HEK293T (cell line): ENCODE measurements at regions not wholly inside any gene's neighbourhood (a gene's known extent, or its start where the extent isn't known, plus 50 kb on each side); places are given as distances from the start of the nearest gene placed in this dataset.

ENCODE experiments used
- CTCF ChIA-PET: fragments of 350-600 bp; formaldehyde crosslinking; extraction: SDS; loops from one replicate; lab custom pipeline; 2021; ENCODE audit warnings: antibody characterized with exemption, inconsistent platforms; lab: Yijun Ruan, JAX
- POLR2A ChIA-PET: fragments of 350-600 bp; formaldehyde crosslinking; extraction: SDS; loops from one replicate; lab custom pipeline; 2020; ENCODE audit warnings: antibody characterized with exemption, inconsistent platforms; lab: Yijun Ruan, JAX
- DNase-seq: peaks from one replicate; pipeline ENCODE4 v3.0.0; 2012; ENCODE audit warnings: mixed read lengths; ENCODE audit errors: extremely low spot score
- ARNT ChIP-seq: fragments of 450-650 bp; IDR thresholded peaks from 2 replicates; pipeline ENCODE4 v1.6.1; 2017; ENCODE audit warnings: mild to moderate bottlenecking
- BHLHE40 ChIP-seq: fragments of 450-650 bp; IDR thresholded peaks from 2 replicates; pipeline ENCODE4 v1.6.1; 2016; ENCODE audit warnings: mild to moderate bottlenecking, moderate library complexity, borderline replicate concordance
- CTBP1 ChIP-seq: fragments of 450-650 bp; IDR thresholded peaks from 2 replicates; pipeline ENCODE4 v1.6.1; 2016; ENCODE audit warnings: borderline replicate concordance
- ELF4 ChIP-seq: fragments of 450-650 bp; IDR thresholded peaks from 2 replicates; pipeline ENCODE4 v1.6.1; 2017; ENCODE audit warnings: antibody characterized with exemption
- FOXA1 ChIP-seq: fragments of 450-650 bp; IDR thresholded peaks from 2 replicates; pipeline ENCODE4 v1.6.1; 2016; ENCODE audit warnings: mild to moderate bottlenecking
- FOXK2 ChIP-seq: fragments of 450-650 bp; IDR thresholded peaks from 2 replicates; pipeline ENCODE4 v1.6.1; 2016; ENCODE audit warnings: mild to moderate bottlenecking
- FOXM1 ChIP-seq: fragments of 450-650 bp; IDR thresholded peaks from 2 replicates; pipeline ENCODE4 v1.6.1; 2017; ENCODE audit warnings: mild to moderate bottlenecking, borderline replicate concordance
- HDGF ChIP-seq: fragments of 450-650 bp; IDR thresholded peaks from 2 replicates; pipeline ENCODE4 v1.6.1; 2017; ENCODE audit warnings: antibody characterized with exemption, borderline replicate concordance
- L3MBTL2 ChIP-seq: fragments of 450-650 bp; conservative IDR thresholded peaks from 2 replicates; pipeline ENCODE4 v1.6.1; 2016; ENCODE audit warnings: mild to moderate bottlenecking
- LEF1 ChIP-seq: fragments of 450-650 bp; IDR thresholded peaks from 2 replicates; pipeline ENCODE4 v1.6.1; 2017; ENCODE audit warnings: mild to moderate bottlenecking, borderline replicate concordance
- NFRKB ChIP-seq: fragments of 450-650 bp; IDR thresholded peaks from 2 replicates; pipeline ENCODE4 v1.6.1; 2016; ENCODE audit warnings: mild to moderate bottlenecking, moderate library complexity
- PKNOX1 ChIP-seq: fragments of 450-650 bp; IDR thresholded peaks from 2 replicates; pipeline ENCODE4 v1.6.1; 2016
- SP1 ChIP-seq: fragments of 450-650 bp; IDR thresholded peaks from 2 replicates; pipeline ENCODE4 v1.6.1; 2017
- SUZ12 ChIP-seq: fragments of 450-650 bp; IDR thresholded peaks from 2 replicates; pipeline ENCODE4 v1.6.1; 2016; ENCODE audit warnings: mild to moderate bottlenecking
- TARDBP ChIP-seq: fragments of 450-650 bp; IDR thresholded peaks from 2 replicates; pipeline ENCODE4 v1.6.1; 2016
- ZNF384 ChIP-seq: fragments of 450-650 bp; IDR thresholded peaks from 2 replicates; pipeline ENCODE4 v1.6.1; 2016

- CTCF ChIA-PET = no interaction called here
- POLR2A ChIA-PET = interaction anchor here (1.5 kb wide), 1 partner anchor 10 kb away, joined by 3 read pairs; no protein-coding TSS in a partner anchor
Observed at GRCh38 chr6:12473494-12473893, 183.3 kb downstream of the EDN1 start.

GRCh38 chr6:12474167-12475140 is 184.3 kb downstream of the EDN1 start:
- ChIA-PET CTCF (no interaction called here), POLR2A (interaction anchor here (1.5 kb wide), 1 partner anchor 9 kb away, joined by 3 read pairs; no protein-coding TSS in a partner anchor)
- no peak for DNase-seq
- TF ChIP-seq L3MBTL2 (no peak), HDGF (no peak), TARDBP (no peak), ELF4 (no peak), NFRKB (no peak), CTBP1 (no peak), FOXA1 (no peak), ZNF384 (no peak), SP1 (no peak), SUZ12 (no peak), BHLHE40 (no peak), ARNT (no peak), PKNOX1 (no peak), FOXM1 (no peak), LEF1 (no peak), FOXK2 (no peak)

More at GRCh38 chr6:12473494-12473893, 183.3 kb downstream of the EDN1 start:
- TF ChIP-seq FOXM1 = no peak
- TF ChIP-seq SUZ12 = no peak
- TF ChIP-seq ARNT = no peak
- TF ChIP-seq ELF4 = no peak
- TF ChIP-seq TARDBP = no peak
- no peak for TF ChIP-seq FOXK2
- no peak for TF ChIP-seq L3MBTL2
- TF ChIP-seq CTBP1 = no peak
- no peak for TF ChIP-seq ZNF384
- no peak for TF ChIP-seq PKNOX1
- no peak for TF ChIP-seq HDGF
- TF ChIP-seq BHLHE40 = no peak
- no peak for TF ChIP-seq FOXA1
- no peak for TF ChIP-seq LEF1
- TF ChIP-seq SP1 = no peak
- DNase-seq = no peak

- CTCF ChIA-PET = no interaction called here
Observed at GRCh38 chr6:12476484-12476883, 186.3 kb downstream of the EDN1 start.

GRCh38 chr6:12477616-12478015 is 187.5 kb downstream of the EDN1 start:
- no peak for TF ChIP-seq HDGF
- no peak for TF ChIP-seq FOXA1
- TF ChIP-seq CTBP1 = no peak
- no peak for TF ChIP-seq TARDBP
- TF ChIP-seq SUZ12 = no peak
- no peak for TF ChIP-seq ELF4
- TF ChIP-seq LEF1 = no peak
- POLR2A ChIA-PET = no interaction called here
- DNase-seq = no peak
- CTCF ChIA-PET = no interaction called here

More at GRCh38 chr6:12476484-12476883, 186.3 kb downstream of the EDN1 start:
- no peak for TF ChIP-seq PKNOX1
- no peak for TF ChIP-seq LEF1
- TF ChIP-seq HDGF = no peak
- no peak for TF ChIP-seq CTBP1
- TF ChIP-seq ZNF384 = no peak
- no peak for TF ChIP-seq FOXK2
- TF ChIP-seq FOXA1 = no peak
- TF ChIP-seq ELF4 = no peak
- TF ChIP-seq L3MBTL2 = no peak
- no peak for TF ChIP-seq ARNT
- TF ChIP-seq SP1 = no peak
- TF ChIP-seq TARDBP = no peak
- TF ChIP-seq NFRKB = no peak
- TF ChIP-seq FOXM1 = no peak
- no peak for TF ChIP-seq BHLHE40
- no peak for TF ChIP-seq SUZ12
- POLR2A ChIA-PET = no interaction called here
- DNase-seq = no peak

GRCh38 chr6:12478921-12479320 is 188.8 kb downstream of the EDN1 start:
- TF ChIP-seq PKNOX1 = 0 out of 2 replicates have a peak, but pooled peaks have one; percentile 14
- TF ChIP-seq SP1 = no peak
- POLR2A ChIA-PET = no interaction called here

More at GRCh38 chr6:12478921-12479320, 188.8 kb downstream of the EDN1 start:
- CTCF ChIA-PET = no interaction called here
- DNase-seq = no peak
